HT1080 (cell line): ENCODE measurements at regions not wholly inside any gene's neighbourhood (a gene's known extent, or its start where the extent isn't known, plus 50 kb on each side); places are given as distances from the start of the nearest gene placed in this dataset.
A peak's percentile ranks its signal among the peaks of the same experiment; 100 is the strongest.
"Not testable (repeated sequence)": the region's sequence is repeated elsewhere in the genome, so short reads cannot be mapped to it uniquely, and the experiment has no call there.

Source experiments
- DNase-seq: peaks from one replicate; pipeline ENCODE4 v3.0.0-alpha.2; 2015; ENCODE audit warnings: low read depth

DNA sequence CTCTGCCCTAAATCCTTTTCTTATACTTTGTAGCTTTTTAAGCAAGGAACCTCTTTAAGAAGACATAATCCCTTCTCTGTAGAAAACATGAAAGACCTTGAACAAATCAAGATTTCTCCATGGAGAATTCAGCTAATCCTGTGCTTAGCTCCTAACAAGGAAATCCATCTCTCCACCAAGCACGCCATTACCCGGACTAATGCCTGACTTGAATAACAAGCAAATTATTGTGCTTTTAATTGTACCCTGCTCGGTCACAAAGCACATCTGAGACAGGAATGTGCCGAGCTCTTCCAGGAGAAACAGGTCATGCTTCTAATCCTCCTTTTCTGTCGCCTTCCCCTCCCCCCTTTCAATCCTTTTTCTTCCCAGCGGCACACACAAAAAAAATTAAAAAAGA lies 141.3 kb downstream of the PSAT1 start:
- no peak for DNase-seq

DNA sequence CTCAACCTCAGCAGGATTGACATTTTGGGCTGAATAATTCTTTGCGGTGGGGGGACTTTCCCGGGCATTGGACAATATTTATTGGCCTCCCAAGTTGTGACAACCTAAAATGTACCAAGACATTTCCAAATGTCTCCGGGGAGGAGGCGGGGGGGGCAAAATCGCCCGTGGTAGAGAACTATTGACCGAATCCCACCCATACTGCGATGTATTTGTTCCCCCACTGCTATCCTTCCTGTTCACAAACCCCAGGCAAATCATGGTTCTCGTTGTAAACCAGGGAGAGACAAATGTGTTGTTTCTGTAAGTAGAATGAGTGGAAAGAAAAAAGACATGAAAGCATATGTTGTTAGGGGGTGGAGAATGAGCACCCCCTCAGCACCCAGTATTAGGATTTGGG lies 141.9 kb downstream of the PSAT1 start:
- no peak for DNase-seq

DNA sequence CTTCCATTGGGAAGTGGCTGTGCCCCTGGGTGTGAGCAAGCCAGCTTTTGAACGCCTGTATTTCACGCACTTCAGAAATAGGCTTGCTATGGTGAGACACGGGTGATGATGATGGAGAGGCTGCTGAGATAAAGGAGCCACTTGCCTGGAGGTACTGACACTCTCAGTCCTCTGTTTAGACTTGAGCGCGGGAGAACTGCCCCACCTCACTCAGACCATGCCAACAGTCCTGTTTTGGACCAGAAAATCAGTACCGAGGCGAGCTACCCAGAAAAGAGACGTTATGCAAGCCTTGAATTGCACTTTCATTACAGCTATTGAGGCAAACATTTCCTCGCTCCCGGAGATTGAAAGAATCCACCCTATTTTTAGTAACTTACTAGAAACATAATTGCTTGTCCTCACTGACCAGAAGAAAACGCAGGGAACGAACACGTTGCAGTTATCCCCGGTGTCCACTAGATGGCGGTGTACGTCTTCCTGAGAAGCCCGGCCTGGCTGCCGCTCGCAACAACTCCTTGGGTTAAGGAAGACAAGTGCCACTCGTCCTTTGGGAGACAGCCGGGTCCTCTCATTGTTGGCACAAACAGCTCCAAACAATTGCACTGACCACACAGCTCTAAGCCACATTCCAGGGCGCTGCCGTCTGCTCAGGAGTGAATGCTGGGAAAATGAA lies 142.4 kb downstream of the PSAT1 start:
- peak; percentile 76 for DNase-seq

DNA sequence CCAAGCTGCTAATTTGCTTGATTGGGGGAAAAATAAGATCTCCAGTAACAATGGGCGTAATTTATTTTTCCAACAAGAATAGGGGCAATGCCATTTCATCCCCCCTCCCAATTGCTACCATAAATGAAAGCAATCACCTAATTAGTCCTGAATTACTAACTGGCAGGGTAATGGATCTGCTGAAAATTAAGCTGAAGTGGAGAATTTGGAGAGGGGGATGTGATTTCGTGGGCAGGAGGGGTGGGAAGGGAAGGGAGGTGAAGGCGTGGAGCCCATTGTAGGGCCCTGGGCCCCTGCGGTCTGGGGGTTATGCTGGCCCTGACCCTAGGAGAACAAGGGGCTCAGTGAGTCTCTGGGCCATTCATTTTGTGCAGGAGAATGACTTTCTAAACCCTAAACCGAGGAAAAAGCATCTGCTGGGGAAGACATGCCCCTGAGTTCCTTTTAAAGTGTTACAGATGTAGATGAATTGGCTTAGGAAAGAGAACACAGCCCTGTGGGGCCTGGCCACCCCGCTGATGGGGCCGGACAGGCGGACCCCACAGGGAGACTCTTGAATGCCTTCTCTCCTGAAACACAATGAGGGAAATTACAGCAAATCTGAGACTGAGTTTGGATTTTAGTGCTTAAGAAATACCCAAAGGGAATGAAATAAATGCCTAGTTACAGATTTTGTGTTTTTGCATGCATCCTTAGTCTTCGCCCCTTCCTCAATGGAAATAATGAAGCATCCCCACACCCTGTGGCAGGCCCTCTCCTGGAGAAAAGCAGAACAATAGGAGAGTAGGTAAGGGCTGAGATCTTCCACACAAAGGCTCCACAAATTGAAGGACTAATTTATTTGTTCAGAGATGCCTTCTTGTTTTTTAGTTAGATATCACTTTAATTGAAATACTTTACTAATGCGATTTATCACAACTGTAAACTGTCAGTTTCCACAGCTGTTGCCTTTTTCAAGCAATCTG lies 143.2 kb downstream of the PSAT1 start:
- DNase-seq, result no peak

DNA sequence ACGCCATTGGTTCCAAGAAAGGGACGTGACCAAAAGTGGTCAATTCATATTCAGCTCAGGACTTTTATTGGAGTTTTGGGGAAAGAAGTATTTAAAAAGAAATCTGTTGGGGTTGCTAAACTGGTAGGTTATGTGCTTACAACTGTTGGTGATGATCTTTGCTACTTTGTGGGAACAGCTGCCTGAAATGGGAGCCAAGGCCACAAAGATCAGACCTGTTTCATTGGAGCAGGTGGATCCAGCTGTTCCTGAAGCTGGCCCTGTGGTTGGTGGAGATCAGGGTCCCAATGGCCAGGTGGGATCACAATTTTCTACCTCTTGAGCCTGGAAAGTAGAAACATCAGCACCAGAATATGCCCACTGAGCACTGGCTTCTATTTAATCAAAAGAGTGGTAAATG lies 144.5 kb downstream of the PSAT1 start:
- DNase-seq, result no peak

DNA sequence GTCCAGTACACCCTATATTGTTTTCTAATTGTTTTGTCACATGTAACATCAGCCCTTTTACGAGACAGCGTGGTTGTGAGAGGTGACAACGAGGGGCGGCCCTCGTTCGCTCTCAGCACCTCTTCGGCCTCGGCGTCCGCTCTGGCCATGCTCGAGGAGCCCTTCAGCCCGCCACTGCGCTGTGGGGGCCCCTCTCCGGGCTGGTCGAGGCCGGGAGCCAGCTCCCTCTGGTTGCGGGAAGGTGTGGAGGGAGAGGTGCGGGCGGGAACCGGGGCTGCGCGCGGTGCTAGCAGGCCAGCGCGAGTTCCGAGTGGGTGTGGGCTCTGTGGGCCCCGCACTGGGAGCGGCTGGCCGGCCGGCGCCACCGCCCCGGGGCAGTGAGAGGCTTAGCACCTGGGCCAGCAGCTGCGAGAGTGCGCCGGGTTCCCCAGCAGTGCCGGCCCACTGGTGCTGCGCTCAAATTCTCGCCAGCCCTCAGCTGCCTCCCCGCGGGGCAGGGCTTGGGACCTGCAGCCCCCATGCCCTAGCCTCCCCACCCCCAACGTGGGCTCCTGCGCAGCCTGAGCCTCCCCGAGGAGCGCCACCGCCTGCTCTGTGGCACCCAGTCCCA lies 145.0 kb downstream of the PSAT1 start:
- DNase-seq, result no peak

DNA sequence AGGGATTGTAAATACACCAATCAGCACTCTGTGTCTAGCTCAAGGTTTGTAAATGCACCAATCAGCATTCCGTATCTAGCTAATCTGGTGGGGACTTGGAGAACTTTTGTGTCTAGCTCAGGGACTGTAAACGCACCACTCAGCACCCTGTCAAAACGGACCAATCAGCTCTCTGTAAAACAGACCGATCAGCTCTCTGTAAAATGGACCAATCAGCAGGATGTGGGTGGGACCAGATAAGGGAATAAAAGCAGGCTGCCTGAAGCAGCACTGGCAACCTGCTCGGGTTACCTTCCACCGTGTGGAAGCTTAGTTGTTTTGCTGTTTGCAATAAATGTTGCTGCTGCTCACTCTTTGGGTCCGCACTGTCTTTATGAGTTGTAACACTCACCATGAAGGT lies 145.7 kb downstream of the PSAT1 start:
- DNase-seq, result not testable (repeated sequence)

DNA sequence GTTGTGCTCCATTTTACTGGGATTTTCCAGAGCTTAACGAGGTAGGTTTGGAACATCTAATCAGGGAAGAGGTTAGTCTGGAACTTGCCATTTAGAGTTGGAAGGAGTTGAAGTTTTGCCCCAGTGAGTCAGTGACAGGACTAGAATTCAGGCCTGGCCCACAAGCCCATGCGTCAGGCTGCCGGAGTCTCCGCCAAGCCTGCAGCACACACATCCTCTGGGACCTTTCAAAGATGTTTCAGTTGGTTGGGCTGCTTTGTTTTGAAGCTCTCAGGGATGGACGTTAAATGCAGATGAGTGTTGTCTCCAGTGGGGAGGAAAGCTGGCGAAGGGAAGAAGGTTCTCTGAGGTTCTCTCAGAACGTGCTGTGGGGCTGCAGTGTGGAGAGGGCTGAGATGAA lies 147.0 kb downstream of the PSAT1 start:
- DNase-seq, result no peak

DNA sequence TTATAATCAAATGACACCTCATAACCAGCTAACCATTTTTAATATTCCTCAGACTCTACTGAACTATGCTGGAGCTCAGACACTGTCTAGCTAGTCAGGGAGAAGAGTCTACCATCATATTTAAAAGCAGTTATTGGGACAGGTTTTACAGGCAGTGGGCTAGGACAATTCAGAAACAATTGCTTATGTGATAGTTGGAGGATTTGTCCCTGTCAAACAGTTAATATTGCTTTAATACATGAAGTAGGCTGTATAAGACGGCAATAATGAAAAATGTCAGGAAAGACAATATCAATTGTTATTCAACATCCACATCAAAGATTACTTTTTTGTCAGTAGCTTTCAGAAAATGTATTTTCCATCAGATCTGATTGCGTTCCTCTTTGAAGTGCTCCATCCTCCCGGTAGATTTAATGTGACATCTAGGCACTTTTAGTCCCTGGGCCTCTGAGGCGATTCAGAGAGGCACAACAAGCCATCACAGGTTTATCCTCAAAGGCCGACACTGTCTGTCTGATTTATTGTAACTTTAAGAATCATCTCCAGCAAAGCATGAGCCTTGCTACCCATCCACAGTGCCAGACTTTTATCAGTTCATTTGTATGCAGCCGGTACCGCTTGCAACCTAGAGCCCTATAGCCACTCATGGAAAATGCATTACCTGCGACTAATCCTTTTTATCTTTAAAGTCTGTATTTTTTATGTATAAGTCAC lies 152.2 kb downstream of the PSAT1 start:
- no peak for DNase-seq

DNA sequence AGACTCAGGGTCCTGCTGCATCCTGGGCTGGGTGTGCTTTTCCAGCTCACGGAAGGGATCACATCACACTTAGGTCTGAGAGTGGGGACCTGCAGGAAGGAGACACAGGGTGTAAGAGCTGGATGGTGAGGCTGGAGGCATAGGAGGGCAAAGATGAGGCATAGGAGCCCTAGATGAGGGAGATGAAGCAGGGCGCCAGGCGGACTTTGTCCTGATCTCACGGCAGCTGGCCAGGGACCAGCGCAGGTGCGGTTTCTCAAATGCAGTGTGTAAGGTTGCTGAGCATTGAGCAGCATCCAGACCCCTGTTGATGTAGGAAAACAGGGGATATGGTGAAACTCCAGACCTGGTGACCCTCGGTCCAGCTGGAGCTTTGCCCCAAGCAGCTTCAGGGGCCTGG lies 156.5 kb downstream of the PSAT1 start:
- DNase-seq, result no peak

DNA sequence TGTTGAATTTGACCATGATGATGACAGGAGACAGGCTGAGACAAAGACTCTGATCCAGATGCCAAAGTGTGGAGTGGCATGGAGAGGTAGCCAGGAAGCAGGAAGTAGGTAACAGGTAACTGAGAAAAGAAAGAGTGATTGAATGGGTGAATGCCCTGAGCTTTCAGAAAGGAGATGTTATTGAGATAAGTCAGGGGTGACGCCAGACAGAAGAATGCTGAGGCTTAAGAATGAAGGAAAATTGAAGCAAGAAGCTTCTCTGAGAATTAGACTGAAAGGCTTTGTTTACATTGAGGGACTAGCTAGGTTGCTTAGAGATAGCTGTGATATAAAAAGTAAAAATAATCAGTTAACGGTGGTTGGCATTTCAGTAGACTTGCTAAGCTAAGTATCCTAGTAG lies 165.7 kb downstream of the PSAT1 start:
- DNase-seq, result no peak

DNA sequence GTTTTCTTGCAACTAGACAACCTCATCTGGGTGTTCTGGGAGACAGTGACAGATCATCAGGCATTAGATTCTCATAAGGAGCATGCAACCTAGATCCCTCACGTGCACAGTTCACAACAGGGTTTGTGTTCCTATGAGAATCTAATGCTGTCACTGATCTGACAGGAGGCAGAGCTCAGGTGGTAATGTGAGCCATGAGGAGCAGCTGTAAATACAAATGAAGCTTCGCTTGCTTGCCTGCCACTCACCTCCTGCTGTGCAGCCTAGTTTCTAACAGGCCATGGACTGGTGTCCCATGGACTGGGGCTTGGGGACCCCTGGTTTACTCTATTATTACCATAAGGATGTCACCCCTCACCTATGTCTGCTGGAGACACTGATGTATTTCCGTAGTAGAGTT lies 166.8 kb downstream of the PSAT1 start:
- DNase-seq, result no peak

DNA sequence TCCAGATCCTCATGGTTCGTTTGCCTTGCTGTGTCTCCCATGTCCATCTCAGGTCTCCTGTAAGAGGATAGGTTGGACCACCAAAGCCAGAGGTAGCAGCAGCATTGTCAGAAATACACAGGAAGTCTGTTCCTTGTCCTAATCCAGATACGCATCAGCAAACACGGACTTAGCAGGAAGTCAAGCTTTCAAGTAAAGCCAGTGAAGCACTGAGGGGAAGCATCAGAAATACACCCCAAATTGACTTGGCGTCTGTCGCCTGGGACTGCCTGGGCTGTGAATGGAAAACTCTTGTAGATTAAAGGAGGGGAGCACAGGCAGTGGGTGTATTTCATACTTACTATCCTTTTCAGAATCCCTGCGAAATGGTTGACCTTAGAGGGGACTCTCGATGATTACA lies 171.3 kb downstream of the PSAT1 start:
- no peak for DNase-seq

DNA sequence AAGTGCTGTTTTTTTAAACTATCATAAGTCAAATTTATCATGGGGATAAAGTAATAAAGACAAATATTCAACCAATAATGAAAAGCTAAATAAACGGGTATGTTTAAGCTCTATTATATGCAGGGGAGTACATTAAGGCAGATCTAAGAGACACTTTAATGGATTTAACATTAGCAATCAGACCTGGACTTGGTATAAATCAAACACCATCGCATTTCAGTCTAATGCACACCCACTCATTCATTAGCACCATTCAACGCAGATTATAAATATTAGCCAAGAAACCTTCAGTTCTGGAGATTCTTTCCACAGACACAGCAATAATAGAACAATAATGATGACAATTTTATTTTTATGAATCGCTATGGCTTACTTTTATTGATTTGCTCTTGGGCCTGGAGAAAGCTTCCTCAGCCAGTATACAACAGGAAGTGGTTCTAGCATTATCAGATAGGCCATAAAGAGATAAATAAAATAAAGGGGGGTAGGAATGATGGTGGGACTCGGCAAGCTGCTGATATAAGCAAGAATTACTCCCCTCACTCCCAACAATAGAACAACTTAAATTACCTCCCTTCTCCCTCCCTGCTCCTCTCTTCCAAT lies 172.2 kb downstream of the PSAT1 start:
- no peak for DNase-seq

DNA sequence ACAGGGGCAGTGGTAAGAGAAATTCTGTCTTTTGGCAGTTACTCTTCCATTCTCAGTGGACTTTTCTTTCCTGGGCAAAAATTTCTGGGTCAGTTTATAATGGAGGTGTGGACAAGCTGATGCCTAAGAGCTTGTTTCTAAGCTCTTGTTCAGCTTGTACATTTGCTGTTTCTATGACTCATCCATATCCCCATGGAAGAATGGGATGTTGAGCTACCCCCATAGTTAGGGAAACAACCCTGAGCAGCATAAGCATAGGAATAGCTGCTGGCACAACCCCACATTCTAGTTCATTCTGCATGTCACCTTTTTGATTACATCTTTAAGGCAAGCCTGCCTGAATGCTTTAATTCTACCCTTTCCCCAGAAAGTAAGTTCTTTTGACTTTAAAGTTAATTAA lies 173.3 kb downstream of the PSAT1 start:
- DNase-seq, result no peak

DNA sequence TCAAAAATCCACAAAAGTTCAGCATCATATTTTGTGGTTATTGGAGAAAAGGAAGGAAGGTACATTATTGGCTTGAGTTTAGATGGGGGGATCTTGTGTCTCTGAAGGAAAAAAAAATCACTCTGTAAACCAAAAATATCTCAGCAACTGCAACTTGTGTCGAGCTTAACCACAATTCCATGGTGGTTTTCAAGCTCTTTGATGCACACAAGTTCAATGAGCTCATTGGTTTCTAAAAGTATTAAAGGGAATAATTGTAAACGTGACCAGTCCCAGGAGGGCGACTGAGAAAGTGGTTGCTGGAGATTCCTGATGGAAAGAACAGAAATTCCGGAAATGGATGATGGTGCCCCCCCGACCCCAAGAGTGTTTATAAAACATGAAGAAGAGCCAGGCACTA lies 173.8 kb downstream of the PSAT1 start:
- DNase-seq, result no peak

DNA sequence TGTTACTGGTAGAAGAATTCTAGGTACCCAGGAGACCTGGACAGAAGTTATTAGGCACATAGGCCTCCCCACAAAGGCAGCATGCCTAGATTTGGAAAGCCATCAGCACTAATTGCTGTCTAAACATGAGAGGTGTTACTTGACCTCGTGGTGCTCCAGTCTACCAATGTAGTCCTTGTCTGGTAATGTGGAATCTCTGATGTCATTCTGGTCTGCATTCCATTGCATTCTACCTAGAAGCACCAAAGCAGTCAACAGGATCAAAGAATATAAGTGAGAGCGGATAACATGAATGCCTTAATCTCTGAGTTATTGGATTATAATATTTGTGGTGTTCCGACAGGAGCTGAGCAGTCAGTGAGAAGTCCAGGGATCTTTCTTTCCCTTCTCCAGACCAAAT lies 175.2 kb downstream of the PSAT1 start:
- no peak for DNase-seq

DNA sequence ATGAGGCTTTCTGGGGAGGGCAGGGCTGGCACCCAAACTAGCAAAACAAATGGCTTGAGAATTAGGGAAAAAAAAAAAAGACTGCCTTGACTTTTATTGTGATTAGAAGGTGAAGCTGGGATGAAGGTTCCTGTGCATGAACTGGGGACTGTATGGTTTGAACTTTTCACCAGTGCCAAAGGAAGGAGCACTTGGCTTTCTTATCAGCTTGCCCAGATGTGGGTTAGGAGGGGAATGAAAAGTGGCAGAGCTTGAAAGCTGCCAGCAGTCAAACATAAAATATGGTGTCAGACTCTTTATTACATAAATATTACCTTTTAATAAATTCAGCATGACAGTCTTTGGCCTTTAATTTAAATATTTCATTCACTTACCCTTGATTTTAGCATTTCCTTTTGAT lies 182.5 kb downstream of the PSAT1 start:
- no peak for DNase-seq

DNA sequence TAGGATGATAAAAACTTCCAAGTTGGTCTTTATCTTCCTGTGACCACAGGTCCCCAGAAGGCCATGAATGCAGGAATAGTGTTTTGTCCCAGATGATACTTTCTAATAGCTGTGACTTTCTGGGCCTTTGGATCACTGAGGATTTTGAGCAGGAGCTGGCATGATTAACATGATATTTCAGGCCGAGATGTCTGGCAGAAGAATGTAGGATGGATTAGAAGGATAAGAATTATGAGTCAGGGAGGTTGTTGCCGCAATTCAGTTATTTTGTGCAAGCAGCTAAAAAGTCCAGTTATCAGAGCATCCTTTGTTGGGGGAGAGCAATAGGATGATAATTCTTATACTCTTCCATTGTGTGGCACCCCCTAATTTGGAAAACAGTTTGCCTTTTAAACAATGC lies 189.7 kb downstream of the PSAT1 start:
- no peak for DNase-seq

DNA sequence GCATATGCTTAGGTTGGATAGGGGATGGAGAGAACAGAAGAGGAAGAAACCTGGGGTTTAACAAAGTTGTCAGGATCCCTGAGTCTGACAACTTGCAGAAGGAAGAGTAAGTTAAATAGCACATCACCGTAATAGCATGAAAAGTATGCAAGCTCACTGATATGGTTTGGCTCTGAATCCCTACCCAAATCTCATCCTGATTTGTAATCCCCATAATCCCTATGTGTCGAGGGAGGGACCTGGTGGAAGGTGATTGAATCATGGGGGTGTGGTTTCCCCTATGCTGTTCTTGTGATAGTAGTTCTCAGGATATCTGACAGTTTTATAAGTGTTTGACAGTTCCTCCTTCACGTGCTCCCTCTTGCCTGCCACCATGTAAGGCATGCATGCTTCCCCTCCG lies 193.3 kb downstream of the PSAT1 start:
- DNase-seq, result no peak

DNA sequence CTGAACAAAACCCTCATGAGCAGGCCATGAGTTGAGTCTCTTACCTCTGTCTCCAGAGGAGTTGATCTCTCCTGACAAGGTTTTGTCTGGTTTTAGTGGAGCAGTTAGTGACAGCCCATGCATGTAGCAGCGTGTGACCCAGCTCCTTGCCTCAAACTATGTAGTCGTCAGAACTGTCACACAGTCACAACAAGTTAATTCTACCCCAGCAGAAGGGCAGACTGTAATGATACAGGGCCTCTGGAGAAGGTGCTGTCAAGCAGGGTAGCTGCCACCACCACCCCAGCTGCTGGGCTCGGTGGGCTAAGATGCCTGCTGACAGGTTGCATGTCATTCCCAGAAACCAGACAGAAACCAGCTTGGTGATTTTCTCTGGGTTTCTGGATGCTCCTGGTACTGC lies 194.5 kb downstream of the PSAT1 start:
- no peak for DNase-seq
